ENCODE measurements at regions not wholly inside any gene's neighbourhood (a gene's known extent, or its start where the extent isn't known, plus 50 kb on each side); places are given as distances from the start of the nearest gene placed in this dataset.

- no peak for DNase-seq
- Histone ChIP-seq H3K27me3 (ENCODE audit: insufficient read depth, low read length) (no peaks in the 10 kb centered on the region), H2AFZ (ENCODE audit: low read length) (no peak overlapping the region), H3K56ac (ENCODE audit: insufficient read length, low read depth, low read length) (no peak overlapping the region), H3K79me2 (ENCODE audit: insufficient read depth, low read length) (no peaks in the 10 kb centered on the region), H3K23me2 (ENCODE audit: insufficient read length, low read depth, low read length, poor library complexity, severe bottlenecking) (no peaks in the 10 kb centered on the region), H4K91ac (ENCODE audit: insufficient read length, low read depth, low read length) (no peak overlapping the region), H4K20me1 (ENCODE audit: control insufficient read depth, insufficient read depth, insufficient read length) (no peaks in the 10 kb centered on the region), H2BK5ac (ENCODE audit: insufficient read length, low read length) (no peak overlapping the region), H3T11ph (ENCODE audit: low read length) (no peak overlapping the region), H2AK5ac (ENCODE audit: insufficient read length, low read length) (no peak overlapping the region), H3K23ac (ENCODE audit: insufficient read length, low read depth, low read length) (no peak overlapping the region), H2BK15ac (ENCODE audit: low read depth, low read length) (no peak overlapping the region), H3K79me1 (ENCODE audit: insufficient read depth, low read depth, low read length, poor library complexity, severe bottlenecking) (no peaks in the 10 kb centered on the region), H3K4me2 (ENCODE audit: insufficient read depth, insufficient read length, low read length) (no peak overlapping the region), H2BK120ac (ENCODE audit: low read depth, low read length, poor library complexity, severe bottlenecking) (no peak overlapping the region), H2BK12ac (ENCODE audit: insufficient read length, low read depth, low read length) (no peak overlapping the region), H3K9ac (ENCODE audit: extremely low read depth, insufficient read length, low read length) (no peak overlapping the region), H3K18ac (ENCODE audit: insufficient read length, low read depth, low read length) (no peak overlapping the region), H3K4ac (ENCODE audit: low read depth, low read length) (no peak overlapping the region), H3K9me3 (ENCODE audit: control insufficient read depth, low read depth, low read length) (no peaks in the 10 kb centered on the region), H3K4me1 (ENCODE audit: insufficient read depth, low read length) (no peaks in the 10 kb centered on the region), H3K27ac (ENCODE audit: insufficient read length, low read depth, low read length) (no peak overlapping the region), H4K5ac (ENCODE audit: insufficient read length, low read depth, low read length) (no peak overlapping the region), H2BK20ac (ENCODE audit: low read depth, low read length, poor library complexity, severe bottlenecking) (no peak overlapping the region), H4K8ac (replicated peaks; ENCODE audit: insufficient read length, low read depth, low read length) (no peak overlapping the region), H3K14ac (ENCODE audit: insufficient read depth, low read length) (no peak overlapping the region)
- peaks cover 5 to 9% of the 10 kb centered on the region in 2 experiments for H3K4me1 Mint-ChIP-seq
- H3K27me3 Mint-ChIP-seq (ENCODE audit: low read depth): no peaks in the 10 kb centered on the region
- no peaks in the 10 kb centered on the region for H3K36me3 Mint-ChIP-seq (ENCODE audit: insufficient read depth in 1 of 3, low read depth in 3 of 3)
- WGBS (ENCODE audit: extremely low coverage, insufficient read length, low lambda C conversion rate): no CpG with 5 or more reads among the region's 1 CpG
- H3K4me3 Mint-ChIP-seq: no peak overlapping the region
- H3K27ac Mint-ChIP-seq: no peak overlapping the region
- H3K9me3 Mint-ChIP-seq: no peaks in the 10 kb centered on the region; a peak in 1 of 5 replicates
- no peak for TF ChIP-seq CTCF (conservative IDR thresholded peaks at IDR 0.05)
These were observed 94.4 kb upstream of the ZNF217 start for GRCh38 chr20:53688085-53688484.
